Left lung (tissue), 4 donors: ENCODE measurements at regions not wholly inside any gene's neighbourhood (a gene's known extent, or its start where the extent isn't known, plus 50 kb on each side); places are given as distances from the start of the nearest gene placed in this dataset.

Experiments
- ATAC-seq: fragments of 200-7000 bp; cut with Tn5 transposase; one replicate; pipeline ENCODE4 v1.9.1; 2020; ENCODE audit warnings: moderate library complexity
- DNase-seq, 4 donors: peaks; one replicate each; pipeline ENCODE4 v3.0.0-alpha.2; 2013 to 2020
- H3K27ac ChIP-seq, 2 donors: fragments of 200-600 bp; sonication (generic) in 1 of 2; one replicate each; pipeline versions ENCODE4 v1.5.0 to v1.8.0; 2020 to 2021
- H3K27me3 ChIP-seq, 2 donors: fragments of 200-600 bp; sonication (generic) in 1 of 2; one replicate each; pipeline versions ENCODE4 v1.5.0 to v1.8.0; 2020 to 2021
- H3K36me3 ChIP-seq, 2 donors: fragments of 200-600 bp; sonication (generic) in 1 of 2; one replicate each; pipeline versions ENCODE4 v1.5.0 to v1.8.0; 2020 to 2021
- H3K4me1 ChIP-seq, 2 donors: fragments of 200-600 bp; one replicate each; pipeline ENCODE4 v1.8.0; 2021
- H3K4me3 ChIP-seq, 2 donors: fragments of 200-600 bp; sonication (generic) in 1 of 2; one replicate each; pipeline versions ENCODE4 v1.5.0 to v1.8.0; 2020 to 2021; ENCODE audit warnings: mild to moderate bottlenecking in 1 of 2
- H3K9me3 ChIP-seq, 2 donors: fragments of 200-600 bp; sonication (generic) in 1 of 2; one replicate each; pipeline versions ENCODE4 v1.5.0 to v1.8.0; 2020 to 2021
- CTCF ChIP-seq, 2 donors: fragments of 200-600 bp; sonication (generic) in 1 of 2; IDR thresholded peaks; one replicate each; pipeline versions ENCODE4 v1.5.0 to v1.8.0; 2021; ENCODE audit warnings: antibody characterized with exemption in 2 of 2
- intact Hi-C, 2 donors: fragments of 100-400 bp; cut with DNase I; formaldehyde crosslinking; loops; one replicate each; pipeline versions ENCODE4 v1.11.2 to v1.14.2; 2022
- donor health status: DM: no; HTN: yes; CAD: no.
- donor health status: DM: no; HTN: no; CAD: no.

DNA sequence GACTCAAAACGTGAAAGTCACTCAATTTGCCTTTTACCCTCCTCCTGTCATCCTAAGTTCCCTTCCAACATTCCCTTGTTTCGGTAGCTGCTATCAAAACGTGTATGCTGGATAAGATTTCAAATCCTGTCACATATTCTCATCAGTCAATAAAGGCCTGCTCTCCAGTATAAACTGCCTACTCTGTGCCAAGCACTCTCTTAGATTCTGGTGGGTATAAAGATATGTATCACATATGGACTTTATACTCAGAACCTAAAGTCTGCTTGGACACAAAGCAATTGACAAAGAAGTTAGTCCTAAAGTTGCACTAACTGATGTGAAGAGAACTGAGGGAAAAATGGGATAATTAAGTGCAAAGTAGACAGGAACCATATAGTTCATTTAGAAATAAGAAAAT, 476.6 kb upstream of the MARCKS start:
- no peak for DNase-seq
- Histone ChIP-seq H3K27me3 (no peaks in the 10 kb centered on the region), H3K36me3 (no peaks in the 10 kb centered on the region), H3K4me1 (no peaks in the 10 kb centered on the region), H3K4me3 (no peak overlapping the region), H3K27ac (no peak overlapping the region), H3K9me3 (no peaks in the 10 kb centered on the region)
- no peak for ATAC-seq
- TF ChIP-seq CTCF (IDR thresholded peaks at IDR 0.05) = no peak
- intact Hi-C loops = no loop called here

DNA sequence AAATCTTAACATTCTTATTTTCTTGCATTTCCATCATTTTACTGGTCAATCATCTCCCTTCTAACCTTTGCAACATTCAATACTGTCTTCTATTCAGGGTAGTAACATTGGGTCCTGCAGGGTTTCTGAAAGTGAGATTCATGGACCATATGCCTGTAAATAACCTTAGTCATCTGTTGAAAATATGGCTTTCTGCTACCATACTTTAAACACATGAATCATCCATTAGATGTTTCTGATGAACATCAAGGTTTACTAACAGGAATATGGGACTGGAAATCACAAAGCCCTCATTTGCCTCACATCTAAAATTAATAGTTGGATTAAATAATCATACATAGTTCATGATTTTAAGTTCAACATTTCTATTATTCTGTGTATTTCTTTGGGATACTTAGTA, 475.9 kb upstream of the MARCKS start:
- no peak for TF ChIP-seq CTCF (IDR thresholded peaks at IDR 0.05)
- intact Hi-C loops = no loop called here
- ATAC-seq (no peak), DNase-seq (no peak)
- Histone ChIP-seq H3K4me1 (no peaks in the 10 kb centered on the region), H3K9me3 (no peaks in the 10 kb centered on the region), H3K27me3 (no peaks in the 10 kb centered on the region), H3K36me3 (no peaks in the 10 kb centered on the region), H3K4me3 (no peak overlapping the region), H3K27ac (no peak overlapping the region)

DNA sequence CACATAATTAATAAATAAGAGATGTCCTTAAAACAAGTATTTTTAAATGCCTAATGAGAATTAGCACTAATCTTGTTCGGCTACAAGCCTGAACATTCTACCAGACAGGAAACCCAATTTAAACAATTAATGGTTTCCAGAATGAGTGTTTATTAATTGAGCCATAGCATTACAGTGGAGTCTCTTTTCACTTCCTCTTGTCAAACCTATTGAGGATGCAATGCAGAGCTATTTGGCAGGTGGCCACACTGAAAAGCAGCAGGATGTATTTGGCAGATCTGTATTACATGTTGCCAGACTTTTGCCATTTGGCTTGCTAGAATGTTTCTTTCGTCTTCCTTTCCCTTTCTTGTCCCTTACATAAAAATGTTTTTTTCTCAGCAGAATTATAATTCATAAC, 475.2 kb upstream of the MARCKS start:
- Histone ChIP-seq H3K4me3 (no peak overlapping the region), H3K4me1 (no peaks in the 10 kb centered on the region), H3K27ac (no peak overlapping the region), H3K9me3 (no peaks in the 10 kb centered on the region), H3K36me3 (no peaks in the 10 kb centered on the region), H3K27me3 (no peaks in the 10 kb centered on the region)
- ATAC-seq (no peak), DNase-seq (peak in 1 of 4 donors; percentile 71)
- TF ChIP-seq CTCF (IDR thresholded peaks at IDR 0.05) = no peak
- intact Hi-C loops = no loop called here

GRCh38 chr6:113383701-113384100, 473.4 kb upstream of the MARCKS start:
- no peak overlapping the region for H3K4me3 ChIP-seq
- H3K36me3 ChIP-seq = no peaks in the 10 kb centered on the region
- no peaks in the 10 kb centered on the region for H3K4me1 ChIP-seq
- intact Hi-C loops = no loop called here
- H3K9me3 ChIP-seq = no peaks in the 10 kb centered on the region
- ATAC-seq (no peak), DNase-seq (no peak)
- no peak for TF ChIP-seq CTCF (IDR thresholded peaks at IDR 0.05)
- H3K27ac ChIP-seq = no peak overlapping the region
- H3K27me3 ChIP-seq = no peaks in the 10 kb centered on the region

DNA sequence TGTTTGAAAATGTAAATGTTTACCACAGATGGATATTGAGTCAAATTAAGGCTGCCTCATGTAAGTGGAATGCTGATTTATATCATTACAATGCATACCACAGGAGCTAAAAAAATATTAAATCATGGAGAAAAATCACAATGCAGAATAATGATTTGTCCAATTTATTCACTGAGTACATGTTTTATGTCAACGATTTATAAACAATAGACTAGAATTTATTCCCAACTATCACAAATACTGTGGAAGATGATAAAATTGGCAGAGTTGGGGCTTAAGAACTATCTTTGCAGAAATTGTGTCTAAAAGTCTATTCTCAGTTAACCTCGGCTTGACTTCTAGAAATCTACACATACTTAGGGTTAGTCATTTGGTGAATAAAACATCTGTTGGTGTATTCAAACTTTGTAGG, 472.1 kb upstream of the MARCKS start:
- ATAC-seq (no peak), DNase-seq (no peak)
- no peaks in the 10 kb centered on the region for H3K9me3 ChIP-seq
- H3K4me1 ChIP-seq = no peaks in the 10 kb centered on the region
- H3K27me3 ChIP-seq = no peaks in the 10 kb centered on the region
- intact Hi-C loops = no loop called here
- no peak overlapping the region for H3K27ac ChIP-seq
- H3K36me3 ChIP-seq = no peaks in the 10 kb centered on the region
- H3K4me3 ChIP-seq = no peak overlapping the region
- TF ChIP-seq CTCF (IDR thresholded peaks at IDR 0.05) = no peak
